ENCODE measurements at regions not wholly inside any gene's neighbourhood (a gene's known extent, or its start where the extent isn't known, plus 50 kb on each side); places are given as distances from the start of the nearest gene placed in this dataset.

DNA sequence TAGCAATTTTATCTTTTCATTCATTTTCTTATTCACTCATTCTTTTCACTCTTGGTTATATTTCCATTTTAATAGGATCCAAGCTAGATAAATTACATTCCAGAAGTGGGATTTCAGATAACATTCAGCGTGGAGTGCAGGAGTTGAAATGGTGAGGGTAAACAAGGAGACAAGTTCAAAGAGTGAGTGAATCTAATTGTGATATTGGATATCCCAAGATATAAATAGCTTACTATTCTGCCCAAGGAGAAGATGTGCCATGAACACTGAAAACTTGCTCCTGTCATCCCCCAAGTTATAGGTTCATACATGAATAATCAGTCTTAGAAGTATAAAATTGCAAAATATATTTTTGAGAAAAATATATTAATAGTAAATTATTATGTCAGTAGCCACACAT lies 459.3 kb downstream of the CETN3 start:
- Histone ChIP-seq H3K27ac (no peak overlapping the region), H3K27me3 (no peaks in the 10 kb centered on the region), H3K4me3 (no peak overlapping the region), H3K9me3 (no peaks in the 10 kb centered on the region), H3K36me3 (no peaks in the 10 kb centered on the region), H3K4me1 (no peaks in the 10 kb centered on the region)
- no peak for DNase-seq (ENCODE audit: low spot score in 2 of 2)
- 86% methylated on average over 1 of the region's 1 CpG for WGBS
- no peak for TF ChIP-seq POLR2AphosphoS5 (IDR thresholded peaks at IDR 0.05)
- TF ChIP-seq EP300 (IDR thresholded peaks at IDR 0.05) = no peak
- TF ChIP-seq, protein P1, sequence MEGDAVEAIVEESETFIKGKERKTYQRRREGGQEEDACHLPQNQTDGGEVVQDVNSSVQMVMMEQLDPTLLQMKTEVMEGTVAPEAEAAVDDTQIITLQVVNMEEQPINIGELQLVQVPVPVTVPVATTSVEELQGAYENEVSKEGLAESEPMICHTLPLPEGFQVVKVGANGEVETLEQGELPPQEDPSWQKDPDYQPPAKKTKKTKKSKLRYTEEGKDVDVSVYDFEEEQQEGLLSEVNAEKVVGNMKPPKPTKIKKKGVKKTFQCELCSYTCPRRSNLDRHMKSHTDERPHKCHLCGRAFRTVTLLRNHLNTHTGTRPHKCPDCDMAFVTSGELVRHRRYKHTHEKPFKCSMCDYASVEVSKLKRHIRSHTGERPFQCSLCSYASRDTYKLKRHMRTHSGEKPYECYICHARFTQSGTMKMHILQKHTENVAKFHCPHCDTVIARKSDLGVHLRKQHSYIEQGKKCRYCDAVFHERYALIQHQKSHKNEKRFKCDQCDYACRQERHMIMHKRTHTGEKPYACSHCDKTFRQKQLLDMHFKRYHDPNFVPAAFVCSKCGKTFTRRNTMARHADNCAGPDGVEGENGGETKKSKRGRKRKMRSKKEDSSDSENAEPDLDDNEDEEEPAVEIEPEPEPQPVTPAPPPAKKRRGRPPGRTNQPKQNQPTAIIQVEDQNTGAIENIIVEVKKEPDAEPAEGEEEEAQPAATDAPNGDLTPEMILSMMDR (IDR thresholded peaks at IDR 0.05) = no peak
- TF ChIP-seq POLR2A (IDR thresholded peaks at IDR 0.05) = no peak

DNA sequence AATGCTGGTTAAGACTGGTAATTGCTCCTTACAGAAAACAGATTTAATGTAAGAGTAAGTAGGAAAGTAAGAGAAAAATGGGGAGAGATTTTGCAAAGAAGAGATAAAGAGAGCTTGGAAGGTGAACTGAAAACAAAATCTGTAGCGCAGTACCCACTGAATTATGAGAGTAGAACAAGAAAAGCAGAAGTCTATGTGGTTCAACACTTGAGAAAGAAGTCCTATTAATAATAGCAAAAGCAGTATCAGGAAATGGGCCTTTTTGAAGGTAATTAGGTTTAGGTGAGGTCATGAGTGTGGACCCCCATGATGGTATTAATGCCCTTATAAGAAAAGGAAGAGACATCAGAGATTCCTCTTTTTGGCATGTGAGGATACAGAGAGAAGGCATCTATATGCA lies 460.6 kb downstream of the CETN3 start:
- TF ChIP-seq, protein P1 (IDR thresholded peaks at IDR 0.05) = no peak
- TF ChIP-seq EP300 (IDR thresholded peaks at IDR 0.05) = no peak
- no peak for TF ChIP-seq POLR2A (IDR thresholded peaks at IDR 0.05)
- TF ChIP-seq POLR2AphosphoS5 (IDR thresholded peaks at IDR 0.05) = no peak

DNA sequence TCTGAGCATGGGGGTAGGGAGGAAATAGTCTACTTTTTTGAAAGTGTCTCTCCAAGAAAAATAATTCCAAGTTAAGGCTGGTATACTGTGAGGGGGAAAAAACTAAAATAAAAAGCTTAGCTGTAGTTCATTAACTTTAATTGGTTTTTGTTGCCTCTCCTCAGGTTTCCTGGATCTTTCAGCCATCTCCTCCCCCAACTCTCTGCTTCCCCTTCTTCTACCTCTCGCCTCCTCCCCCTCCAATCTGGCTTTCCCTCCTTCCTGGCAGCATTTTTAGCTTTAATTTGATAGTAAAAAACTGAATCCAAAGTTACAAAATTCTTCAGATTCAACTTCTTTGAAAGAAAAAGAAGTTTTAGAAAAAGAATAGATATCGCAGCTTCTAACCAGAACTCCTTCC lies 462.6 kb downstream of the CETN3 start:
- Histone ChIP-seq H3K27me3 (no peaks in the 10 kb centered on the region), H3K4me3 (no peak overlapping the region), H3K4me1 (no peaks in the 10 kb centered on the region), H3K9me3 (no peaks in the 10 kb centered on the region), H3K27ac (no peak overlapping the region), H3K36me3 (no peaks in the 10 kb centered on the region)
- TF ChIP-seq EP300 (IDR thresholded peaks at IDR 0.05) (no peak), POLR2A (IDR thresholded peaks at IDR 0.05) (no peak), POLR2AphosphoS5 (IDR thresholded peaks at IDR 0.05) (no peak)
- TF ChIP-seq, protein P1 (IDR thresholded peaks at IDR 0.05) = no peak
- DNase-seq (ENCODE audit: low spot score in 2 of 2) = no peak
- 78% methylated on average over 2 of the region's 2 CpGs for WGBS

More for the DNA sequence above, 460.6 kb downstream of the CETN3 start:
- Histone ChIP-seq H3K36me3 (no peaks in the 10 kb centered on the region), H3K9me3 (no peaks in the 10 kb centered on the region), H3K27ac (no peak overlapping the region), H3K4me3 (no peak overlapping the region), H3K4me1 (no peaks in the 10 kb centered on the region), H3K27me3 (no peaks in the 10 kb centered on the region)
- no peak for DNase-seq (ENCODE audit: low spot score in 2 of 2)
- WGBS = 97% methylated on average over 1 of the region's 1 CpG

DNA sequence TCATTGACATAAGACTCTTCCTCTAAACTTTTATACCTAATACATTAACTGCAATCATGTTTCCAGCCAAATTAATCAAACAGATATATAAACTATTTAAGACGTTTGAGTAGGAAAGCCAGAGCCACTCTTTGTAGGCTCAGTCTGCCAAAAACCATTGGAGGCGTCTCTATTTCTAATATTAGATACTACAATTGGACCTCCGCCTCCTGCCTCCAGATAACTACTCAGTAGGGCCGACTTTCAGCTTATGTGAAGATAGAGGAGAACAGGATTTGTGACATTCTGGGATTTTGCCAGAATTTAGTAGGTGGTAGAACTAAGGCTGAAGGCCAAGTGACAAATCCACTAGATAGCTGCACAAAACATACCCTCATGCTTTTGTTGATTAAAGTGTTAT lies 463.0 kb downstream of the CETN3 start:
- WGBS = 42% methylated on average over 4 of the region's 4 CpGs
- H3K4me1 ChIP-seq = no peaks in the 10 kb centered on the region
- H3K9me3 ChIP-seq = no peaks in the 10 kb centered on the region
- H3K27me3 ChIP-seq = no peaks in the 10 kb centered on the region
- H3K27ac ChIP-seq = no peak overlapping the region
- no peak for TF ChIP-seq POLR2AphosphoS5 (IDR thresholded peaks at IDR 0.05)
- TF ChIP-seq, protein P1 (IDR thresholded peaks at IDR 0.05) = no peak
- no peak for TF ChIP-seq EP300 (IDR thresholded peaks at IDR 0.05)
- no peak for TF ChIP-seq POLR2A (IDR thresholded peaks at IDR 0.05)
- no peak overlapping the region for H3K4me3 ChIP-seq
- no peak for DNase-seq (ENCODE audit: low spot score in 2 of 2)
- H3K36me3 ChIP-seq = no peaks in the 10 kb centered on the region

DNA sequence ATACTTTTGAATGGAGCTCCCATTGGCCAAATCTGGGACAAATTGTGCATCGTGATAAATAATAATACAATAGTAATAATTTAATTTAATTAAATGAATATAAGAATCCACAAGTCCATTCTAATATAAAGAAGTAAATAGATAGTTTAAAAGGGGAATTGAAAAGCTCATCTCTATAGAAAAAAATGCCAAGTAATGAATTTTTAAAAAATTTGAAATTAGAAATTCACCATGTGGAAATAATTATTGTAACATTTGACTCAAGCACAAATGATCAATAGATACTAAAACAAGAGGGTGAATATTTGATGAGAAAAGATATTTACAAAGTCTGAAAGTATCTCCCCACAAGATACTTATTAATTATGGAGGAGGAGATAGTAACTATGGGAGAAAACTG lies 467.4 kb downstream of the CETN3 start:
- H3K27ac ChIP-seq = no peak overlapping the region
- no peaks in the 10 kb centered on the region for H3K36me3 ChIP-seq
- H3K4me3 ChIP-seq = no peak overlapping the region
- WGBS = 96% methylated on average over 1 of the region's 1 CpG
- DNase-seq (ENCODE audit: low spot score in 2 of 2) = no peak
- TF ChIP-seq POLR2A (IDR thresholded peaks at IDR 0.05) = no peak
- TF ChIP-seq POLR2AphosphoS5 (IDR thresholded peaks at IDR 0.05) = no peak
- TF ChIP-seq EP300 (IDR thresholded peaks at IDR 0.05) = no peak
- TF ChIP-seq, protein P1 (IDR thresholded peaks at IDR 0.05) = no peak
- H3K4me1 ChIP-seq = no peaks in the 10 kb centered on the region
- no peaks in the 10 kb centered on the region for H3K27me3 ChIP-seq
- H3K9me3 ChIP-seq = no peaks in the 10 kb centered on the region
